ENCODE measurements at regions not wholly inside any gene's neighbourhood (a gene's known extent, or its start where the extent isn't known, plus 50 kb on each side); places are given as distances from the start of the nearest gene placed in this dataset.

GRCh38 chr10:125514206-125515162 is 168.5 kb downstream of the TEX36 start:
- no peak overlapping the region for H3K4me3 ChIP-seq
- no peaks in the 10 kb centered on the region for H3K9me3 ChIP-seq
- intact Hi-C loops (cut with DNase I), result no loop called here
- no peak overlapping the region for H3K27ac ChIP-seq
- H3K9ac ChIP-seq (ENCODE audit: low read depth in 2 of 2, low read length in 2 of 2), result no peak overlapping the region
- DNase-seq, result no peak
- TF ChIP-seq CTCF (IDR thresholded peaks at IDR 0.05), result no peak
- no peaks in the 10 kb centered on the region for H3K36me3 ChIP-seq
- H3K4me1 ChIP-seq, result no peaks in the 10 kb centered on the region
- no peaks in the 10 kb centered on the region for H3K27me3 ChIP-seq

DNA sequence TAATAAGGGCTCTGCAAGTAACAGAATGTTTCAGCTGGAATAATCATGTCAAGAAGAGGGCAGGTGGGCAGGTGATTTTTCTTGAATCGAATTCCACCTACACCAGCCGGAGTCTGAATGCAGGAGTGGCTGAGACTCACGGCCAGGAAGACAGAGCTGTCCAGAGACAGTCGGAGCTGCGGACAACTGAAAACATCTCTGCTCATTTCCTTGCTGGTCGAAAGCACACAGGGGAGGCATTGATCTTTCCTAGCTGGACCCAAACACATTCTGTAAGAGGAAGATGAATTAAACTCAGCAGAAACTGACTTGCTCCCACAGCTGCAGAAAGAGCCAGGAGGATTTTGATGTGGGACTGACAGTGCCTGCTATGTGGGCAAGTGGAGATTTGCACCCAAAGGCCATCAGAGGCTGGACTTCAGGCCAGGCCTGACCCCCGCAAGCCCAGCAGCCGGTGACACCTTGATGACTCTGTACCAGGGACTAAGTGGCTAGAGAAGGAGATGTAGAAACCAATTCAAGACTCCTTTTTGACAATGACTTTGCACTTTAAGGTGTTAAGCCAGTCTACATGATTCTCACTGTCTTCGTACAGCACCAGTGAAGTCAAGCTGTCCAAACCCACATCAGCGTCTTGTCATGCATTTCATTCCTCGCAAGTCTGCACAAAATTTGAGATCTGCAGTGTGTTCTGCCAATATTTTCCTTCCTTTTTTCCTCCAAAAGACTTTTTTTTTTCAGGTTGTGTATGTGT is 169.4 kb downstream of the TEX36 start:
- Histone ChIP-seq H3K4me1 (no peaks in the 10 kb centered on the region), H3K27ac (no peak overlapping the region), H3K9me3 (no peaks in the 10 kb centered on the region), H3K9ac (ENCODE audit: low read depth in 2 of 2, low read length in 2 of 2) (no peak overlapping the region), H3K27me3 (no peaks in the 10 kb centered on the region), H3K4me3 (no peak overlapping the region), H3K36me3 (no peaks in the 10 kb centered on the region)
- DNase-seq, result no peak
- TF ChIP-seq CTCF (IDR thresholded peaks at IDR 0.05), result no peak
- intact Hi-C loops (cut with DNase I), result no loop called here

- intact Hi-C loops (cut with DNase I), result no loop called here
- Histone ChIP-seq H3K27ac (no peak overlapping the region), H3K9ac (ENCODE audit: low read depth in 2 of 2, low read length in 2 of 2) (no peak overlapping the region), H3K4me1 (no peaks in the 10 kb centered on the region), H3K36me3 (no peaks in the 10 kb centered on the region), H3K9me3 (no peaks in the 10 kb centered on the region), H3K4me3 (no peak overlapping the region), H3K27me3 (no peaks in the 10 kb centered on the region)
- DNase-seq, result no peak
- TF ChIP-seq CTCF (IDR thresholded peaks at IDR 0.05), result no peak
These were observed 172.0 kb downstream of the TEX36 start for GRCh38 chr10:125510998-125511397.

DNA sequence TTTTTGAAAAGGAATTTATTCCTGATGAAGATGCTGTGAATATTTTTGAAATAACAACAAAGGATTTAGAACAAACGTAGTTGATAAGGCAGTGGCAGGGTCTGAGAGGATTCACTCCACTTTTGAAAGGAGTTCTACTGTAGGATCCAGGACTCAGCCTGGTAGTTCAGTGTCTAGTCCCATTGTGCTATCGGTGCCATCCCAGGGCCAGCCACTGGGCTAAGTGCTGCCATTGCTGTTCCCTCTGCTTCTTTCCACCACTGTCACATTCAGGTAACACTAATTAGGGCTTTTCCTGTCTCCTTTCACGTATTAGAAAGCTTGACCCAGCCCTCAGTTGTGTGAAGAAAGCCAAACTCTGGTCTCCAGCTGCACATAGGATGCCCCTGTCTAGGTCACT is 177.3 kb downstream of the TEX36 start:
- H3K4me3 ChIP-seq, result no peak overlapping the region
- TF ChIP-seq CTCF (IDR thresholded peaks at IDR 0.05), result no peak
- DNase-seq, result no peak
- no peaks in the 10 kb centered on the region for H3K27me3 ChIP-seq
- no peaks in the 10 kb centered on the region for H3K4me1 ChIP-seq
- no peaks in the 10 kb centered on the region for H3K36me3 ChIP-seq
- H3K9me3 ChIP-seq, result no peaks in the 10 kb centered on the region
- no peak overlapping the region for H3K27ac ChIP-seq
- no peak overlapping the region for H3K9ac ChIP-seq (ENCODE audit: low read depth in 2 of 2, low read length in 2 of 2)
- intact Hi-C loops (cut with DNase I), result no loop called here

DNA sequence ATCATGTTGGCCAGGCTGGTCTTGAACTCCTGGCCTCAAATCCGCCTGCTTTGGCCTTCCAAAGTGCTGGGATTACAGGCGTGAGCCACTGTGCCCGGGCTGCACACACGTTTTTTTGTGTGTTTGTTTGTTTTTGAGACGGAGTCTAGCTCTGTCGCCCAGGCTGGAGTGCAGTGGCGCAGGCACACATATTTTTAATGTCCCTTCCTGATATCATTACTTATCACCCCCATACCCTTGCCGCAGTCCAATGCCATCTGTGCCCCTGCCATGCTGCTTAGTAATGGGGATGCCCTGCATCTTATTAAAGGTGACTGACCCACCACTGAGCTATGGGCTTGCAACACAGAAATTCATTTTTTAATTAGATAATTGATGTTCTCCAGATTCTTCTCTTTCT is 180.7 kb downstream of the TEX36 start:
- intact Hi-C loops (cut with DNase I), result no loop called here
- DNase-seq, result no peak

More for the DNA sequence above, 180.7 kb downstream of the TEX36 start:
- H3K9ac ChIP-seq (ENCODE audit: low read depth in 2 of 2, low read length in 2 of 2), result no peak overlapping the region
- no peaks in the 10 kb centered on the region for H3K27me3 ChIP-seq
- H3K4me1 ChIP-seq, result no peaks in the 10 kb centered on the region
- H3K36me3 ChIP-seq, result no peaks in the 10 kb centered on the region
- no peak overlapping the region for H3K27ac ChIP-seq
- no peak for TF ChIP-seq CTCF (IDR thresholded peaks at IDR 0.05)
- no peaks in the 10 kb centered on the region for H3K9me3 ChIP-seq
- no peak overlapping the region for H3K4me3 ChIP-seq

Data from colonic mucosa (tissue), 4 donors.